ENCODE measurements at regions not wholly inside any gene's neighbourhood (a gene's known extent, or its start where the extent isn't known, plus 50 kb on each side); places are given as distances from the start of the nearest gene placed in this dataset.

DNA sequence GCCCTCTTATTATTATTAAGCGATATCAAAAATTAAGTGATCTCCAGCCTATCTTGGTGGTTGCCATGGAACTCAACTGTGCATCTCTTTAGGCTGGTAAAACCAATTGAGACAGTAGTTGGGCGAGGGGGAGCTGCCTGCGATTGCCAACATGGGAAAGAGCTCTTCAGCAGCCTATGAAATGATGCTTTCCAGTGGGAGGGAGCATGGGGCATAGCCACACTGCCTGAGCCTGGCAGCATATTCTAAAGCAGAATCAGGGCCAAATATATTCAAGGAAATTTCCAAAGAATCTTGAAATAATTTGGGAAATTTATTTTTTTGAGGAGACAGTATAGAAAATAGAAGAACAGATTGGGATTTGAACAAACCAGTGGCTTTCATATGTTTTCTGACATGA is 126.9 kb upstream of the DNAH14 start:
- TF ChIP-seq, protein P1, sequence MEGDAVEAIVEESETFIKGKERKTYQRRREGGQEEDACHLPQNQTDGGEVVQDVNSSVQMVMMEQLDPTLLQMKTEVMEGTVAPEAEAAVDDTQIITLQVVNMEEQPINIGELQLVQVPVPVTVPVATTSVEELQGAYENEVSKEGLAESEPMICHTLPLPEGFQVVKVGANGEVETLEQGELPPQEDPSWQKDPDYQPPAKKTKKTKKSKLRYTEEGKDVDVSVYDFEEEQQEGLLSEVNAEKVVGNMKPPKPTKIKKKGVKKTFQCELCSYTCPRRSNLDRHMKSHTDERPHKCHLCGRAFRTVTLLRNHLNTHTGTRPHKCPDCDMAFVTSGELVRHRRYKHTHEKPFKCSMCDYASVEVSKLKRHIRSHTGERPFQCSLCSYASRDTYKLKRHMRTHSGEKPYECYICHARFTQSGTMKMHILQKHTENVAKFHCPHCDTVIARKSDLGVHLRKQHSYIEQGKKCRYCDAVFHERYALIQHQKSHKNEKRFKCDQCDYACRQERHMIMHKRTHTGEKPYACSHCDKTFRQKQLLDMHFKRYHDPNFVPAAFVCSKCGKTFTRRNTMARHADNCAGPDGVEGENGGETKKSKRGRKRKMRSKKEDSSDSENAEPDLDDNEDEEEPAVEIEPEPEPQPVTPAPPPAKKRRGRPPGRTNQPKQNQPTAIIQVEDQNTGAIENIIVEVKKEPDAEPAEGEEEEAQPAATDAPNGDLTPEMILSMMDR (IDR thresholded peaks at IDR 0.05), result no peak
- TF ChIP-seq POLR2A (IDR thresholded peaks at IDR 0.05), result no peak
